Skeletal muscle tissue (tissue), 3 donors: ENCODE measurements at regions not wholly inside any gene's neighbourhood (a gene's known extent, or its start where the extent isn't known, plus 50 kb on each side); places are given as distances from the start of the nearest gene placed in this dataset.

ENCODE experiments used
- H3K27ac ChIP-seq: one replicate; pipeline ENCODE4 v1.7.0; 2013; ENCODE audit warnings: mild to moderate bottlenecking, low read depth, low read length, inconsistent platforms
- H3K27me3 ChIP-seq, 3 donors: one replicate each; pipeline ENCODE4 v1.7.0; 2013; ENCODE audit warnings: low read length in 3 of 3; ENCODE audit not compliant: control insufficient read depth in 3 of 3, insufficient read depth in 3 of 3
- H3K36me3 ChIP-seq, 3 donors: one replicate each; pipeline ENCODE4 v1.7.0; 2013; ENCODE audit warnings: low read length in 3 of 3; ENCODE audit not compliant: control insufficient read depth in 3 of 3, insufficient read depth in 3 of 3
- H3K4me1 ChIP-seq, 3 donors: one replicate each; pipeline ENCODE4 v1.7.0; 2013; ENCODE audit warnings: low read length in 3 of 3, mild to moderate bottlenecking in 3 of 3; ENCODE audit not compliant: control insufficient read depth in 3 of 3, insufficient read depth in 3 of 3
- H3K4me3 ChIP-seq, 3 donors: one replicate each; pipeline ENCODE4 v1.7.0; 2013; ENCODE audit warnings: low read length in 3 of 3
- H3K9ac ChIP-seq, 3 donors: one replicate each; pipeline ENCODE4 v1.7.0; 2013; ENCODE audit warnings: low read length in 3 of 3, mild to moderate bottlenecking in 3 of 3, moderate library complexity in 2 of 3, low read depth in 1 of 3
- H3K9me3 ChIP-seq, 3 donors: one replicate each; pipeline ENCODE4 v1.7.0; 2013; ENCODE audit warnings: low read length in 3 of 3; ENCODE audit not compliant: control insufficient read depth in 3 of 3
- donor health status: Osteomylitis.

DNA sequence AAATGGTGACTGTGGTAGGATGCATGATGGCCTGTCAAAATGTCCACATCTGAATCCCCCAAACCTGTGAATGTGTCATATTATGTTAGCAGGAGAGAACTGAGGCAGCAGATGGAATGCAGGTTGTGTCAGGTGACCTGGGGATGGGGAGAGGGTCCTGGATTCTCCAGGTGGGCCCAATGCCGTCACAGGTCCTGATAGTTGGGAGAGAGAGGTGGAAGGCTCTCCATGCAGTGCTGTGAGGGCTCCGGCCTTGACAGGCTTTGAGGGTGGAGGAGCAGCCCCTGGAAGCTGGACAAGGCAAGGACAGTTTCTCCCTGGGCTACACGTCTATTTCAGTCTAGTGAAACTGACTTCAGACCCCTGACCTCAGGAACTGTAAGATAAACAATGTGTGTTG is 330.9 kb upstream of the ZNF32 start:
- no peaks in the 10 kb centered on the region for H3K36me3 ChIP-seq
- H3K27me3 ChIP-seq, result no peaks in the 10 kb centered on the region
- H3K9me3 ChIP-seq, result no peaks in the 10 kb centered on the region
- peaks cover 5 to 11% (median 7%) of the 10 kb centered on the region in 3 donors for H3K4me1 ChIP-seq
- no peak overlapping the region for H3K4me3 ChIP-seq
- H3K27ac ChIP-seq, result no peak overlapping the region
- no peak overlapping the region for H3K9ac ChIP-seq

DNA sequence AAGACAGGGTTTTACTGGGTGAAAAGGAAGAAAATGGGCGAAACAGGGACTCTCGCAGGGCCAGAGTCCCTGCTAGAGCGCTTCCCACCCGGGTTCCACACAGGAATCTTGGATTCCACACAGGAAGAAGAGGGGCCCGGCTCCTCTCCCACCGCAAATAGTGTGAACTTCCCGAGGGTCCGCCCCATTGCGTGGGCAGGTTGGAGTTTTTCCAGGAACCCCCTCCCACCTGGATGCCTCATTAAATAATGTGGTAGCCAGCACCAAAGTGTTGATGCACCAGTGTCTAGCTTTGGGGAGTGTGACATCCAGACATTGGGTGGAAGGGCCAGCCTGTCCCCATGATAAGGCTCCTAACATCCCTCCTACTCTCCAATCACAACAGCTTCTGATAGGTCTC is 330.3 kb upstream of the ZNF32 start:
- peaks cover 5 to 11% (median 7%) of the 10 kb centered on the region in 3 donors for H3K4me1 ChIP-seq

DNA sequence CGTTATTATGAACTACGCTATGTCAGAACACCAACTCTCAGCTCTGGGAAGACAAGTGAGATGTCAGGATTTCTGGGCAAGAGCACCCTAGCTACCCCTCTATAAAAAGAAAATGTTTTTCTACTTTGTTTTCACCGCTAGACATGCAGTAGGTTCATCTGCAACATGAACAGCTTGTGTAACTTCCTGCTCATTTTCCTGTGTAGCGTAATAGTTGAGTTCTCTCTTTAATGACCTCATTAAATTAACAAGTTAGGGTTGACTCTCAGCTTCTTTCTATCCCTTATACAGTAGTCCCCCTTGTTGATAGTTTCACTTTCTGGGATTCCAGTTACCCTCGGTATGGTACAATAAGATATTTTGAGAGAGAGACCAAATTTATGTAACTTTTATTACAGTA is 329.4 kb upstream of the ZNF32 start:
- Histone ChIP-seq H3K27me3 (no peaks in the 10 kb centered on the region), H3K4me1 (peaks cover 5 to 18% (median 10%) of the 10 kb centered on the region in 3 donors), H3K9ac (no peak overlapping the region), H3K27ac (no peak overlapping the region), H3K36me3 (no peaks in the 10 kb centered on the region), H3K4me3 (no peak overlapping the region), H3K9me3 (no peaks in the 10 kb centered on the region)

More for the DNA sequence above, 330.3 kb upstream of the ZNF32 start:
- H3K4me3 ChIP-seq, result no peak overlapping the region
- no peak overlapping the region for H3K27ac ChIP-seq
- H3K27me3 ChIP-seq, result no peaks in the 10 kb centered on the region
- no peak overlapping the region for H3K9ac ChIP-seq
- H3K36me3 ChIP-seq, result no peaks in the 10 kb centered on the region
- H3K9me3 ChIP-seq, result no peaks in the 10 kb centered on the region

DNA sequence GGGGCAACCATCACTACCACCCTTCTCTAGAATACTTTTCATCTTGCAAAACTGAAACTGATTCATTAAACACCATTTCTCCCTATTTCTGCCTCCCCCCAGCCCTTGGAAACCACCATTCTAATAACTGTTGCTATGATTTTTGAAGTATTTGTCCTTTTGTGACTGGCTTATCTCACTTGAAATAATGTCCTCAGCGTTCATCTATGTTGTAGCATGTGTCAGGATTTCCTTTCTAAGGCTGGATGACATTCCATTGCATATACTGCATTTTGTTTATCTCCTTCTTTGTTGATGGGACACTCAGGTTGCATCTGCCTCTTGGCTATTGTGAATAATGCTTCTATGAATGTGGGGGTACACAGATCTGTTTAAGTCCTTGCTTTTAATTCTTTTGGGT is 327.6 kb upstream of the ZNF32 start:
- H3K4me1 ChIP-seq, result peaks cover 5 to 18% (median 10%) of the 10 kb centered on the region in 3 donors

DNA sequence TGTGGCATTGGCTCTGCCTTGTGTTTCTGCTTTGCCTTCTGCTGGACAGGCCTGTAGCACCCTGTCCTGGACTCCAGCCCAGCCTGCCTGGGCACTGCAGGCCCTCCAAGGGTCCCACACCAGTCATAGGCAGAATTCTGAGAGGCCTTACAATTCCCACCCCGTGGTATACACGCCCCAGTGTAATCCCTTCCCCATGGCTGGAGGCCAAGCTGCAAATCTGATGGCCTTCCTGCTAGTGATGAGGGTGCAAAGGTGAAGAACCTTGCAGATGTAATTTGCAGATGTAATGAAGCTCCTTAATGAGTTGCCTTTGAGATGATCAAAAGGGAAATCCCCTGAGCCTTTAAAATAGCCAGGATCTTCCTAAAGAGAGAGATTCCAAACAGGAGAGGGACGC is 325.1 kb upstream of the ZNF32 start:
- H3K27ac ChIP-seq, result no peak overlapping the region
- no peaks in the 10 kb centered on the region for H3K27me3 ChIP-seq
- no peaks in the 10 kb centered on the region for H3K36me3 ChIP-seq
- H3K4me1 ChIP-seq, result peaks cover 0 to 10% (median 3%) of the 10 kb centered on the region in 3 donors
- no peaks in the 10 kb centered on the region for H3K9me3 ChIP-seq
- no peak overlapping the region for H3K9ac ChIP-seq
- H3K4me3 ChIP-seq, result no peak overlapping the region

More for the DNA sequence above, 327.6 kb upstream of the ZNF32 start:
- Histone ChIP-seq H3K27ac (no peak overlapping the region), H3K9ac (no peak overlapping the region), H3K4me3 (no peak overlapping the region), H3K27me3 (no peaks in the 10 kb centered on the region), H3K36me3 (no peaks in the 10 kb centered on the region), H3K9me3 (no peaks in the 10 kb centered on the region)

DNA sequence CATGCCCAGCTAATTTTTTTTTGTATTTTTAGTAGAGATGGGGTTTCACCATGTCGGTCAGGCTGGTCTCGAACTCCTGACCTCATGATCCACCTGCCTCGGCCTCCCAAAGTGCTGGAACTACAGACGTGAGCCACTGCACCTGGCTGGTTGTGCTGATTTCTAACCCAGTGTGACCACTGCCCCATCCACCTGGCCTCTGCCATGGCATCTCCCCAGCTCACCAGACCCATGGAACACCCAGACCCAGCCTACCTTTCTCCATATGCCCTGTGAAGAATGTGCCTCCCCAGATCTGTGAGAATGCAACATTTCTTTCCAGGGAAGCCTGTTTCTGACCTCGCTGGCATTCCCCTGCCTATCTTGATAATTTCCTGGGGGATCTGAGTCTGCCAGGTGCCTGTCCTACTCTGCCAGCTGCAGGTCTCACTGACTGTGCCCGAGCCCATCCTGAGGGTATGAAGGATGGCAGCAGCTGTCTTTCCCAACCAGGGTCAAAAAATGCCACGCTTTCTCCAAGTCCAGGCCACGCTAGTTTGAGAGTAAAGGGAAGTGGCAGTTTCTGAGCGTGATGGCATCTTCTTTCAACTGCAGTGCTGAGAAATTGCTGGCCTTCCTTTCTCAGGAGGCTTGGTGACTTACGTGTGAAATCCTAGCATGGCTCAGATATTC is 324.4 kb upstream of the ZNF32 start:
- Histone ChIP-seq H3K27me3 (no peaks in the 10 kb centered on the region), H3K4me1 (peaks cover 0 to 10% (median 3%) of the 10 kb centered on the region in 3 donors), H3K36me3 (no peaks in the 10 kb centered on the region), H3K9ac (no peak overlapping the region), H3K27ac (no peak overlapping the region), H3K9me3 (no peaks in the 10 kb centered on the region), H3K4me3 (no peak overlapping the region)

DNA sequence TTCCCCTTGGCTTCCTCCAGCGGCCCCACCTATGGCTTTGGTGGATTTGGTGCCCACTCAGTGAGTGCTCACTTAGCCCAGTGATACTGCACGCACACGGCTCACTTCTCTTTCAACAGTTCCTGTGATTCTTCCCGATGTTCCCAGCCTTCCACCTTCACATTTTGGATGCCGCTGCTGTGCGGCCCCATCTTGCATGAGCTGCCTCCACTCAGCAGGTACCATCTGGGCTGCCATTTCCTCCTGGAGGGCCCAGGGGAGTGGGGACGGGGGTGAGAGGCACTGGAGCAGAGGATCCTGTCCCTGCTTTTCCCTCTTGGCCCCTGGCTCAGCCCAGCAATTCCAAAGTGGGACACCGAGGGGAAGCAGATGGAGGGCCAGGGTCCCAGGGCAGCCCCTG is 323.3 kb upstream of the ZNF32 start:
- no peaks in the 10 kb centered on the region for H3K9me3 ChIP-seq
- no peaks in the 10 kb centered on the region for H3K36me3 ChIP-seq
- no peak overlapping the region for H3K27ac ChIP-seq
- H3K4me1 ChIP-seq, result peaks cover 0 to 10% (median 3%) of the 10 kb centered on the region in 3 donors
- H3K4me3 ChIP-seq, result no peak overlapping the region
- no peak overlapping the region for H3K9ac ChIP-seq
- no peaks in the 10 kb centered on the region for H3K27me3 ChIP-seq

DNA sequence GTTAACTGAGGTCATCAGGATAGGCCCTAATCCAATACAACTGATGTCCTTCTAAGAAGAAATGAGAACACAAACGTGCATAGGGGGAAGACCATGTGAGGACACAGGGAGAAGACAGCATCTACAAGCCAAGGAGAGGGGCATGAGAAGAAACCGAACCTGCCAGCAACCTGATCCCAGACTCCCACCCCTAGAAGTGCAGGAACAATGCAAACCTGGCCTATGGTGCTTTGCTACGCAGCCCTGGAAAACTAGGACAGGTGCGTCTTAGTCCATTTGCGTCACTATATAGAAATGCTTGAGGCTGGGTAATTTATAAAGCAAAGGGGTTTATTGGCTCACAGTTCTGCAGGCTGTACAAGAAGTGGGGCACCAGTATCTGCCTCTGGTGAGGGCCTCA is 322.6 kb upstream of the ZNF32 start:
- Histone ChIP-seq H3K9ac (no peak overlapping the region), H3K4me3 (no peak overlapping the region), H3K4me1 (peaks cover 0 to 10% (median 3%) of the 10 kb centered on the region in 3 donors), H3K9me3 (no peaks in the 10 kb centered on the region), H3K36me3 (no peaks in the 10 kb centered on the region), H3K27ac (no peak overlapping the region), H3K27me3 (no peaks in the 10 kb centered on the region)

DNA sequence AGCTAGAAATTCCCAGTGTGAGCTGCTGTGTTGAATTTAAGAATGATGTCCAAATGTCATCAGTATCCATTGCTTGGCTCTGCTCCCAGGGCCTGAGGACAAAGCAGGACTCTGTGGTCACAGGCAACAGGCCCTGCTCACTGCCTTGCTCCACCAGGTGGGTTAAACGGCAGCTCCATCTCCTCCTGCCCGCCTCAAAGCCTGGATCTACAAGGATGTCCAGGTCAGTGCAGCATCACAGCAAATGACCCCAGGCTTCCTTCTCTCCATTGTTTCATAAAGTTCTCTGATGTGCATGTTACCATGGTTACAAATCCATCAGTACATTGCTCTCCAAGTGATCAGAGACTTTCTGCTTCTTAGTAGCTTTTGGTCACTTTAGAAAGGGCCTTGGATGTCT is 322.0 kb upstream of the ZNF32 start:
- Histone ChIP-seq H3K9ac (no peak overlapping the region), H3K4me1 (peaks cover 3 to 13% (median 6%) of the 10 kb centered on the region in 3 donors), H3K9me3 (no peaks in the 10 kb centered on the region), H3K27me3 (no peaks in the 10 kb centered on the region), H3K4me3 (no peak overlapping the region), H3K36me3 (no peaks in the 10 kb centered on the region), H3K27ac (no peak overlapping the region)

DNA sequence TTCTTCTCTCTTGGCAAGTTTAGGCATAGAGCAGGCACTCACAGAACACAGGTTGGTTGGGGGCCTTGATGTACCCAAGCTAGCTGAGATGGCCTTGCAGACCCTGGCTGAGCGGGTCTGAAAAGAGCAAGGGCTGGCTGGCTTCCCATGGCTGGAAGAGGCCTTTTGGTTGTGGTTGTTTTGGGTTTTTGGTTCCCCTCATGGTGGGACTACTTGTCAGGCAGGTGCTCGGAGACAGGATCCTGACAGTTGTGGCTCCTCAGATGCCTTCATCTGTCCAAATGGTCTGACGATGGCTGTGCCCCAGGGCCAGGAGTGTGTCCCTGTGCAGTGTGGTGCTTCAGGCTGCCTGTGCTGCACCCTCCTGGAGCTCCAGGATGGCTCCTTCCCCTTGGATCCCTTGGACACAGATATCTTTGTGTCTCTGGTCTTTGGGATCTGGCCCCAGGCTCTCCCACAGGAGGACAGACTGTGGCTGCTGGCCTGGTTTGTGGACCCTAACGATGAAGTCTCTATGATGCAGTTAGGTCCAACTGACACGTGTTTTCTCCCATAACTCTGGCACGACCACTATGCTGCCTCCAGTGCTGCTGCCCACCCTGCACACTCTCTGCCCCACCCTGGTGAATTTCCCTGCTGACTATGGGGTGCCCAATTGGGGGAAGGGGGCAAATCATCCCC is 321.5 kb upstream of the ZNF32 start:
- Histone ChIP-seq H3K36me3 (no peaks in the 10 kb centered on the region), H3K9ac (no peak overlapping the region), H3K4me1 (peaks cover 6 to 13% (median 8%) of the 10 kb centered on the region in 3 donors), H3K9me3 (no peaks in the 10 kb centered on the region), H3K27me3 (no peaks in the 10 kb centered on the region), H3K4me3 (no peak overlapping the region), H3K27ac (no peak overlapping the region)
